ENCODE measurements at regions not wholly inside any gene's neighbourhood (a gene's known extent, or its start where the extent isn't known, plus 50 kb on each side); places are given as distances from the start of the nearest gene placed in this dataset.

DNA sequence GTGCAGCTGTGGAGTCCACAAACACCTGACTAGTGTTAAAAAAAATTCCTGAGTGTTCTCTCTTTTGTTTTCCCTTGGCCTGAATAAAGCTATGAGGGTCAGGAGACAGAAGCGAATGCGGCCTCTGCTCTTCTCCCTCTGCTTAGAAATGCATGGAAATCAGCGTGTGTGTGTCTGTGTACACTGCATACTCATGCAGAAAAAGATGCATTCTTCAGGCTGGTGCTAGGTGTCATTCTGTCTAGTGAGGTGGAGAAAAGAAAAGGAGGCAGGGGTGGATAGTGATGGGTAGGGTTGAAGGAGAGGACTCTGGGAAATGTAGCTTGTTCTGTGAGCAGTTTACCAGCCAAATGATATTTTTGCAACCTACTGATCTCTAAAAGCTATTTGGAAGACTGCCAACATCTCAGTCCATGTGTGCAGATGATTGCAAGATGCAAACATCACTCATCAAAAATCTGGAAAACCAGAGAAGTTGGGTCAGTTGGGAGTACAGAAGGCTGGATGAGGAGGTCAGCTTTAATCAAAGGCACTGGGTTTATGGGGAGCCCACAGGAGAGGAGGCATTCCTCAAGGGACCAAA, 177.7 kb downstream of the INSIG2 start:
- H3K9me3 ChIP-seq (ENCODE audit: control insufficient read depth, low read length), result no peaks in the 10 kb centered on the region
- no peak overlapping the region for H3K4me2 ChIP-seq (ENCODE audit: low read length)
- no peaks in the 10 kb centered on the region for H3K36me3 ChIP-seq (ENCODE audit: control insufficient read depth, insufficient read depth, low read length)
- H3K4me1 ChIP-seq, result no peaks in the 10 kb centered on the region
- H3K27ac ChIP-seq, result no peak overlapping the region
- no peak overlapping the region for H3K4me3 ChIP-seq (ENCODE audit: low read depth, low read length)
- H3K27me3 ChIP-seq (ENCODE audit: control insufficient read depth, insufficient read depth, low read length), result no peaks in the 10 kb centered on the region
- no peak for TF ChIP-seq CTCF (IDR thresholded peaks at IDR 0.05)
- no peak overlapping the region for H3K9ac ChIP-seq
- no peak overlapping the region for H2AFZ ChIP-seq
- H3K79me2 ChIP-seq, result no peaks in the 10 kb centered on the region

DNA sequence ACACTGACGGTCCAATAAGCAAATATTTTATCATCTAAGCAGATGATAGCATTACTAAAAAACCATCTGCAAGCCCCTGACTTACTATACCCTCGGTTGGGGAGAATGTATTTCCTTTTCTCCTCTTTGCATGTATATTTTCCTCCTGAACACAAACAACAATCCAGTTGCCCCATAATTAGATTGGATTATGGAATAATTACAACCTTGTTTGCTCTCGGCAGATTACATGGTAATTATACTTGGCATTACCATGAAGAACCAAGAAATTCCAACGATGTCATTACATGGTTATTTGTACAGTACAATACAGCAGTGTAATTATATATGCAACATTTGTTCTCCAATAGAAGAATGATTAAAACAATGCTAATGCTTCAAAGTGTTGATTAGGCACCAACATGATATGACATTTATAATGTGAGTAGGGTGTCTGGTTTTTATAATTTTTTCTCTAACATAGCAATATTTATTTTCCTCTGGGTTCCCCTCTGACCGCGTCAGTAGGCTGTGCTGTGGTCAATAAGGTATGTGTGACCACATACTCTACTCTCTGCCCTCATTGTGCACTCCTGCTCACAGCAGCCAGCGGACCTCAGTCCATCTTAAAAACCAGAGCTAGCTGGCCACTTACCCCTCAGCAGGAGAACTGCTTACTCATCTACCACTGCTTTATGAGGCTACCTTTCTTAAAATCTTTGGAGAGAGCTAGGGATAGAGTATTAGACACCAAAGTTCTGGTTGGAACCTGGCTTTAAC, 176.1 kb downstream of the INSIG2 start:
- no peak for TF ChIP-seq CTCF (IDR thresholded peaks at IDR 0.05)
- Histone ChIP-seq H3K27ac (no peak overlapping the region), H2AFZ (no peak overlapping the region), H3K9ac (no peak overlapping the region), H3K4me1 (no peaks in the 10 kb centered on the region), H3K36me3 (ENCODE audit: control insufficient read depth, insufficient read depth, low read length) (no peaks in the 10 kb centered on the region), H3K4me3 (ENCODE audit: low read depth, low read length) (no peak overlapping the region), H3K27me3 (ENCODE audit: control insufficient read depth, insufficient read depth, low read length) (no peaks in the 10 kb centered on the region), H3K79me2 (no peaks in the 10 kb centered on the region), H3K9me3 (ENCODE audit: control insufficient read depth, low read length) (no peaks in the 10 kb centered on the region), H3K4me2 (ENCODE audit: low read length) (no peak overlapping the region)

DNA sequence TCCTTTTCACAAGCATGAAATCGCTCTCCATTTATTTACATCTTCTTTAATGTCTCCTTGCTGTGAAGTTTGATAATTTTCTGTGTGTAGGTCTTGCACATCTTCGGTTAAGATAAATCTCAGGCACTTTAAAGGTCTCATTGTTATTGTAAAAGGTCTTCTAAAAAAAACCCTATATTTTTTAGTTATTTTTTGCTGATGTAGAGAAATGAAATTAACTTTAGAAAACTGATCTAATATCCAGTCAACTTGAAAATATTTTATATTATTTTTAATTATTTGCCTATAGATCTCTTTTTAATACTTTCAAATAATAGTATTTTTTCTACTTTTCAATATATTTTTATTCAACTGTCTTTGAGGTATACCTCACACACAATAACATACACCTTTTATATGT, 169.4 kb downstream of the INSIG2 start:
- Histone ChIP-seq H3K4me2 (ENCODE audit: low read length) (no peak overlapping the region), H3K4me3 (ENCODE audit: low read depth, low read length) (no peak overlapping the region), H3K27ac (no peak overlapping the region), H3K9me3 (ENCODE audit: control insufficient read depth, low read length) (no peaks in the 10 kb centered on the region), H3K27me3 (ENCODE audit: control insufficient read depth, insufficient read depth, low read length) (no peaks in the 10 kb centered on the region), H3K9ac (no peak overlapping the region), H3K4me1 (no peaks in the 10 kb centered on the region), H3K79me2 (no peaks in the 10 kb centered on the region), H2AFZ (no peak overlapping the region), H3K36me3 (ENCODE audit: control insufficient read depth, insufficient read depth, low read length) (no peaks in the 10 kb centered on the region)
- no peak for TF ChIP-seq CTCF (IDR thresholded peaks at IDR 0.05)

GRCh38 chr2:118255771-118256372, 167.6 kb downstream of the INSIG2 start:
- no peak for TF ChIP-seq CTCF (IDR thresholded peaks at IDR 0.05)
- H3K36me3 ChIP-seq (ENCODE audit: control insufficient read depth, insufficient read depth, low read length), result no peaks in the 10 kb centered on the region
- H2AFZ ChIP-seq, result no peak overlapping the region
- no peaks in the 10 kb centered on the region for H3K79me2 ChIP-seq
- H3K9ac ChIP-seq, result no peak overlapping the region
- no peaks in the 10 kb centered on the region for H3K4me1 ChIP-seq
- H3K27ac ChIP-seq, result no peak overlapping the region
- no peaks in the 10 kb centered on the region for H3K9me3 ChIP-seq (ENCODE audit: control insufficient read depth, low read length)
- H3K4me2 ChIP-seq (ENCODE audit: low read length), result no peak overlapping the region
- no peaks in the 10 kb centered on the region for H3K27me3 ChIP-seq (ENCODE audit: control insufficient read depth, insufficient read depth, low read length)
- no peak overlapping the region for H3K4me3 ChIP-seq (ENCODE audit: low read depth, low read length)

Data from parathyroid adenoma (tissue), 2 donors.